SH-SY5Y (cell line): ENCODE measurements at regions not wholly inside any gene's neighbourhood (a gene's known extent, or its start where the extent isn't known, plus 50 kb on each side); places are given as distances from the start of the nearest gene placed in this dataset.

Source experiments
- GATA2 ChIP-seq: IDR thresholded peaks from 2 replicates; pipeline ENCODE4 v1.6.1; 2011; ENCODE audit warnings: mild to moderate bottlenecking, low read depth, low read length
- GATA3 ChIP-seq: IDR thresholded peaks from 2 replicates; pipeline ENCODE4 v1.6.1; 2011; ENCODE audit warnings: low read depth, mild to moderate bottlenecking, low read length, moderate library complexity

DNA sequence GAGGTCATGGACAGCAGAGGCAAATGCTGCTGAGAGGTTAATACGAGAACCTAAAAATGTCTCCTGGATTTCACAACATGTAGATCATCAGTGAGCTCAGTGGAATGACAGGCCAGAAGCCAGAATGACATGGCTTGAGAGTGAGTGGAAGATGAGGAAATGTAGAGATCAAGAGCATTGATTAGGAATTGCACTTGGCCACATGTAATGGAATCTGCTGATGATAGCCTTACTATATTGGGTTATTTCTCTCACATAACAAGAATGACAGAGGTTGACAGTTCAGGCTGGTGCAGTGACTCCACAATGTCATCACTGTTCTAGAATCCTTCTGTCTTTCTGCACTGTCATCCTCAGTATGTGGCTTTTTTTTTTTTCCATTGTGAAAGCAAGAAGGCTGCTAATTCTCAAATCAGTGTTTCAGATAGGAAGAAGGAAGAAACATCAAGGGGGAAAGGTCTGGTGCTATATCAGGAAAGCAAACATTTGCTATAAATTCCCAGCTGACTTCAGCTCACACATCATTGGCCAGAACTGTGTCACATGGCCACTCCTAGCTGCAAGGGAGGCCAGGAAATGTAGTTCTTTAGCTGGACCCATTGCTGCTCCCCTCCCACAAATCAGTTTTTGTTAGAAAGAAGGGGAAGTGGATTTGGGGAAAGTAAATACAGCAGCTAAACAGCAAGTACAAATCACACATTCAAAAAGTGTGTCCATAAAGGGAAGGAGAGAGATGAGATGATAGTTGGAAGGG is 127.2 kb downstream of the FAM161A start:
- TF ChIP-seq GATA2 (no peak), GATA3 (no peak)
